ENCODE measurements at regions not wholly inside any gene's neighbourhood (a gene's known extent, or its start where the extent isn't known, plus 50 kb on each side); places are given as distances from the start of the nearest gene placed in this dataset.

DNA sequence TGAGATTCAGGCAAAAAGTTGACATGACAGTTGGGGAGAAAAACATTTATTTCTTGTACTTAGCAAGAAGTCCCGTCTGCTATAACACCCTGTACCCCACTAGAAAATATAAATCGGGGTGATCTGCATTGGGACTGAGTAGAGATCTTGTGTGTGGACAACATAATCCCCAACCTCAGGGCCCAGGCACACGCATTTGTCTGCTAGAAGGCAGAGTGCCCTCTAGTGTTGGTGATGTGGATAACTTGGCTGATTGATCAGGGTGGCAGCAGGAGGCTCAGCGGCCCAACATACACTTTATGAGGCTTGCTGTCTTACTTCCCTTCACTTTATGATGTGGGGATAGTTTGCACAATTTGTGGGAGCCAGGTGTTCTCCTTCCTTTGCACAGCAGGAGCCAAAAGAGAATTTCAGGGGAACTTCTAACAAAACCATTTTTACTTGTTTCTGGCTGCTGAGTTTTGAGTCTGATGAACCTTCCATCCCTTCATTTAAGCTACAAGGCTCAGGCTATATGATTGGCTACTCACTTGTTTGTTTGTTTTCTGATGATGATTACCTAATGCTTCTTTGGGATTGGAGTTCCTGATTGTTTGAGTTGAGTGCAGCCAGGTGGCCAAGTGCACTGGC lies 263.2 kb downstream of the DMAC1 start:
- Histone ChIP-seq H3K56ac (replicated peaks; ENCODE audit: insufficient read length, low read depth, low read length) (no peak overlapping the region), H4K91ac (replicated peaks; ENCODE audit: insufficient read length, low read length) (no peak overlapping the region), H3K79me2 (ENCODE audit: control insufficient read depth in 1 of 2, insufficient read depth in 2 of 2, low read length in 2 of 2) (no peaks in the 10 kb centered on the region), H2BK12ac (ENCODE audit: low read depth, low read length) (peak overlapping the region; percentile 54; the same call in 1 of the 2 replicates), H3K27ac (ENCODE audit: low read depth, low read length) (no peak overlapping the region), H3K4me2 (ENCODE audit: insufficient read depth in 1 of 2, low read depth in 2 of 2, low read length in 2 of 2) (no peak overlapping the region), H3K9ac (replicated peaks in 1 of 4; ENCODE audit: extremely low read depth in 1 of 4, low read depth in 3 of 4, low read length in 3 of 4) (no peak overlapping the region), H4K20me1 (replicated peaks in 1 of 2; ENCODE audit: control insufficient read depth in 1 of 2, insufficient read depth in 2 of 2, low read length in 2 of 2) (no peaks in the 10 kb centered on the region), H3K14ac (ENCODE audit: insufficient read length) (no peak overlapping the region), H2BK120ac (replicated peaks; ENCODE audit: low read depth, low read length) (no peak overlapping the region), H3K4ac (replicated peaks; ENCODE audit: insufficient read length, low read depth, low read length) (no peak overlapping the region), H2AK5ac (ENCODE audit: low read depth, low read length) (no peak overlapping the region), H3K79me1 (ENCODE audit: low read depth, low read length) (no peaks in the 10 kb centered on the region), H2BK20ac (ENCODE audit: low read length) (no peak overlapping the region), H3K4me3 (ENCODE audit: extremely low read depth in 1 of 4, insufficient read depth in 2 of 4, low read depth in 3 of 4, low read length in 4 of 4) (no peak overlapping the region), H2AFZ (ENCODE audit: low read length) (peak overlapping the region; percentile 47; the same call in 1 of the 2 replicates), H2BK15ac (ENCODE audit: low read length) (no peak overlapping the region), H3K18ac (ENCODE audit: extremely low read depth, low read length) (no peak overlapping the region), H3K4me1 (replicated peaks in 1 of 4; ENCODE audit: control insufficient read depth in 3 of 4, insufficient read depth in 4 of 4, low read length in 3 of 4) (no peaks in the 10 kb centered on the region), H3K23ac (ENCODE audit: insufficient read length) (no peak overlapping the region), H3K27me3 (replicated peaks in 1 of 4; ENCODE audit: control insufficient read depth in 3 of 4, extremely low read depth in 1 of 4, insufficient read depth in 3 of 4, low read length in 3 of 4) (no peaks in the 10 kb centered on the region), H3K36me3 (ENCODE audit: control insufficient read depth in 2 of 4, insufficient read depth in 4 of 4, low read length in 3 of 4) (no peaks in the 10 kb centered on the region), H4K5ac (ENCODE audit: insufficient read length, low read depth, low read length) (no peak overlapping the region), H3K23me2 (ENCODE audit: low read depth, low read length) (no peaks in the 10 kb centered on the region), H4K8ac (ENCODE audit: extremely low read depth, insufficient read depth, low read length) (no peak overlapping the region), H3K9me3 (ENCODE audit: insufficient read depth in 2 of 2, low read depth in 1 of 2, low read length in 1 of 2) (no peaks in the 10 kb centered on the region), H2BK5ac (ENCODE audit: low read depth, low read length) (no peak overlapping the region)
- CTCF ChIA-PET (ENCODE audit: partially characterized antibody) = interaction anchor here (0.7 to 1.2 kb wide), 17 partner anchors 10 to 484 kb away, joined by 3 to 5 read pairs (median 4); no protein-coding TSS in a partner anchor
- peak; percentile 70 for FAIRE-seq
- 27% methylated on average over 4 of the region's 4 CpGs; no CpG with 5 or more reads in 1 of the 2 experiments for WGBS, 2 experiments (ENCODE audit: extremely low coverage in 1 of 2, insufficient coverage in 1 of 2, insufficient read length in 1 of 2, insufficient replicate concordance in 2 of 2, low coverage in 1 of 2, low lambda C conversion rate in 2 of 2, missing lambda C conversion rate in 1 of 2)
- DNase-seq (ENCODE audit: low read depth in 1 of 2, low spot score in 2 of 2) = peak in 1 of 2 experiments; percentile 68
- TF ChIP-seq CEBPB (IDR thresholded peaks at IDR 0.05; ENCODE audit: low read depth, low read length) = no peak
- TF ChIP-seq CREB1 (IDR thresholded peaks at IDR 0.05) = peak; percentile 49; the same call in 1 of the 2 replicates
- TF ChIP-seq, protein P1, sequence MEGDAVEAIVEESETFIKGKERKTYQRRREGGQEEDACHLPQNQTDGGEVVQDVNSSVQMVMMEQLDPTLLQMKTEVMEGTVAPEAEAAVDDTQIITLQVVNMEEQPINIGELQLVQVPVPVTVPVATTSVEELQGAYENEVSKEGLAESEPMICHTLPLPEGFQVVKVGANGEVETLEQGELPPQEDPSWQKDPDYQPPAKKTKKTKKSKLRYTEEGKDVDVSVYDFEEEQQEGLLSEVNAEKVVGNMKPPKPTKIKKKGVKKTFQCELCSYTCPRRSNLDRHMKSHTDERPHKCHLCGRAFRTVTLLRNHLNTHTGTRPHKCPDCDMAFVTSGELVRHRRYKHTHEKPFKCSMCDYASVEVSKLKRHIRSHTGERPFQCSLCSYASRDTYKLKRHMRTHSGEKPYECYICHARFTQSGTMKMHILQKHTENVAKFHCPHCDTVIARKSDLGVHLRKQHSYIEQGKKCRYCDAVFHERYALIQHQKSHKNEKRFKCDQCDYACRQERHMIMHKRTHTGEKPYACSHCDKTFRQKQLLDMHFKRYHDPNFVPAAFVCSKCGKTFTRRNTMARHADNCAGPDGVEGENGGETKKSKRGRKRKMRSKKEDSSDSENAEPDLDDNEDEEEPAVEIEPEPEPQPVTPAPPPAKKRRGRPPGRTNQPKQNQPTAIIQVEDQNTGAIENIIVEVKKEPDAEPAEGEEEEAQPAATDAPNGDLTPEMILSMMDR (IDR thresholded peaks at IDR 0.05; ENCODE audit: control extremely low read depth in 1 of 3, insufficient read depth in 1 of 3, low read depth in 1 of 3, low read length in 3 of 3) = peak; percentile 80 to 93 (median 86)
- TF ChIP-seq, protein P2, sequence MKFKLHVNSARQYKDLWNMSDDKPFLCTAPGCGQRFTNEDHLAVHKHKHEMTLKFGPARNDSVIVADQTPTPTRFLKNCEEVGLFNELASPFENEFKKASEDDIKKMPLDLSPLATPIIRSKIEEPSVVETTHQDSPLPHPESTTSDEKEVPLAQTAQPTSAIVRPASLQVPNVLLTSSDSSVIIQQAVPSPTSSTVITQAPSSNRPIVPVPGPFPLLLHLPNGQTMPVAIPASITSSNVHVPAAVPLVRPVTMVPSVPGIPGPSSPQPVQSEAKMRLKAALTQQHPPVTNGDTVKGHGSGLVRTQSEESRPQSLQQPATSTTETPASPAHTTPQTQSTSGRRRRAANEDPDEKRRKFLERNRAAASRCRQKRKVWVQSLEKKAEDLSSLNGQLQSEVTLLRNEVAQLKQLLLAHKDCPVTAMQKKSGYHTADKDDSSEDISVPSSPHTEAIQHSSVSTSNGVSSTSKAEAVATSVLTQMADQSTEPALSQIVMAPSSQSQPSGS (IDR thresholded peaks at IDR 0.05; ENCODE audit: low read length) = no peak
- peak; percentile 81 to 86 for TF ChIP-seq RAD21 (IDR thresholded peaks at IDR 0.05 in 1 of 2, conservative IDR thresholded peaks at IDR 0.05 in 1 of 2; ENCODE audit: low read depth in 2 of 2, low read length in 2 of 2)
- TF ChIP-seq, protein P3, sequence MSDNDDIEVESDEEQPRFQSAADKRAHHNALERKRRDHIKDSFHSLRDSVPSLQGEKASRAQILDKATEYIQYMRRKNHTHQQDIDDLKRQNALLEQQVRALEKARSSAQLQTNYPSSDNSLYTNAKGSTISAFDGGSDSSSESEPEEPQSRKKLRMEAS (IDR thresholded peaks at IDR 0.05) = peak; percentile 23; the same call in 1 of the 2 replicates
- no peak for TF ChIP-seq TCF12 (IDR thresholded peaks at IDR 0.05; ENCODE audit: low read depth, low read length)
- POLR2A ChIA-PET (ENCODE audit: partially characterized antibody) = no interaction called here

All from H1 (cell line).